Neural progenitor cell (in vitro differentiated cells): ENCODE measurements at regions not wholly inside any gene's neighbourhood (a gene's known extent, or its start where the extent isn't known, plus 50 kb on each side); places are given as distances from the start of the nearest gene placed in this dataset.
A peak's percentile ranks its signal among the peaks of the same experiment; 100 is the strongest.

Experiments
- DNase-seq: peaks from one replicate; pipeline ENCODE4 v3.0.0-alpha.2; 2016; ENCODE audit warnings: low spot score
- H2AFZ ChIP-seq: fragments of 200-600 bp; sonication (generic); replicated peaks from 2 replicates; pipeline ENCODE4 v1.6.1; 2016; ENCODE audit warnings: antibody characterized with exemption
- H3F3A ChIP-seq: fragments of 200-600 bp; sonication (generic); 2 replicates; pipeline ENCODE4 v1.6.1; 2016; ENCODE audit warnings: antibody characterized with exemption, low read depth
- H3K27ac ChIP-seq: fragments of 200-600 bp; sonication (generic); 2 replicates; pipeline ENCODE4 v1.5.1; 2016; ENCODE audit warnings: mild to moderate bottlenecking
- H3K27me3 ChIP-seq: fragments of 200-600 bp; sonication (generic); 2 replicates; pipeline ENCODE4 v1.6.1; 2016; ENCODE audit warnings: mild to moderate bottlenecking, moderate library complexity
- H3K36me3 ChIP-seq: fragments of 200-600 bp; sonication (generic); 2 replicates; pipeline ENCODE4 v1.5.1; 2016
- H3K4me1 ChIP-seq: fragments of 200-600 bp; sonication (generic); 2 replicates; pipeline ENCODE4 v1.6.1; 2016; ENCODE audit warnings: mixed run types
- H3K4me2 ChIP-seq: fragments of 200-600 bp; sonication (generic); 2 replicates; pipeline ENCODE4 v1.6.1; 2016
- H3K4me3 ChIP-seq: fragments of 200-600 bp; sonication (generic); 2 replicates; pipeline ENCODE4 v1.5.1; 2016
- H3K79me2 ChIP-seq: fragments of 200-600 bp; sonication (generic); 2 replicates; pipeline ENCODE4 v1.6.1; 2016; ENCODE audit warnings: low read depth
- H3K9ac ChIP-seq: fragments of 200-600 bp; sonication (generic); 2 replicates; pipeline ENCODE4 v1.6.1; 2016
- H3K9me3 ChIP-seq: fragments of 200-600 bp; sonication (generic); 2 replicates; pipeline ENCODE4 v1.5.1; 2016; ENCODE audit warnings: low read depth
- H4K20me1 ChIP-seq: fragments of 200-600 bp; sonication (generic); 2 replicates; pipeline ENCODE4 v1.6.1; 2016; ENCODE audit warnings: low read depth
- H3K27ac Mint-ChIP-seq: 3 replicates; pipeline ENCODE4 v1.8.0; 2021; ENCODE audit warnings: mixed read lengths
- H3K27me3 Mint-ChIP-seq: 2 replicates; pipeline ENCODE4 v1.8.0; 2022; ENCODE audit warnings: low read depth, mild to moderate bottlenecking, inconsistent platforms, moderate library complexity, mixed read lengths; ENCODE audit not compliant: insufficient read depth
- H3K36me3 Mint-ChIP-seq: 3 replicates; pipeline ENCODE4 v1.8.0; 2021; ENCODE audit warnings: mixed read lengths
- H3K4me1 Mint-ChIP-seq: 3 replicates; pipeline ENCODE4 v1.8.0; 2021; ENCODE audit warnings: mixed read lengths
- H3K4me3 Mint-ChIP-seq: 3 replicates; pipeline ENCODE4 v1.8.0; 2021; ENCODE audit warnings: mild to moderate bottlenecking, moderate library complexity, mixed read lengths
- H3K9me3 Mint-ChIP-seq: 3 replicates; pipeline ENCODE4 v1.8.0; 2020; ENCODE audit warnings: mixed read lengths
- CTCF ChIP-seq: fragments of 200-600 bp; sonication (generic); IDR thresholded peaks from 2 replicates; pipeline ENCODE4 v1.5.1; 2017; ENCODE audit warnings: antibody characterized with exemption, mild to moderate bottlenecking
- EZH2 ChIP-seq: fragments of 200-600 bp; sonication (generic); IDR thresholded peaks from 2 replicates; pipeline ENCODE4 v1.6.1; 2017; ENCODE audit warnings: antibody characterized with exemption, mild to moderate bottlenecking, moderate library complexity
- EZH2phosphoT487 ChIP-seq: fragments of 200-600 bp; sonication (generic); IDR thresholded peaks from 2 replicates; pipeline ENCODE4 v1.6.1; 2017; ENCODE audit warnings: antibody characterized with exemption

DNA sequence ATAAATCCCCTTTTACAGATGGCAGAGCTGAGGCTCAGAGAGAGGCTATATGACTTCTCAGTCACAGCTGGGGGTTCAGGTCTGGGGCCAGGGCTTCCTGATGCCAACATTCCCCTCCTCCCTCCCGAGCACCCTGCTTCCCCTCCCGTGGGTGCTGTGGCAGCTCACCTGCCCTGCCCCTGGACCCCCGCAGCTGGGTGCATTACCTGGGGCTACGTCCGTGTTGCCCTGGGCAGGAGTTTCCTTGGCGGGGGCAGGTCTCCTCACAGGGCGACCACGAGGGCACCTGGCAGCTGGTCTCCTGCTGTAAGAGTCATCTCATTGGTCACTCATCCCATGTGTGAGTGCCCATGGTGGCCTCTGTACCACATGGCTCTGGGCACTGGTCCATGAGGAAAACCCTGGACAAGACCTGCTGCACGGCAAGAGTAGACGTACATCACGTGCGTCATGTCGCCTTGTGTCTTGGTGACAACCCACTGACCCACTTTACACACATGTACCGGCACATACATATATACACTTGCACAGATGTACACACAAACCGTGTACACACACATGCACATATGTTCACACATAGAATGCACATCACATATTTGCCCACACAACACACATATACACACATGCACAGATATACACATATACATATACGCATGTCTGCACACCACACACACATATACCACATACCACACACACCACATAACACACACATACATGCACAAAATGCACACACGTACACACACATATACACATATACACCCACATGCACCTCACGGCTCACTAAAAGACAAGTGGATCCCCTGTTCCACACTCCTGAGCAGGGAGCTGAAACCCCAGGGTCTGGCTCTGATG is 134.0 kb downstream of the FOXL1 start:
- no peak overlapping the region for H2AFZ ChIP-seq
- no peak overlapping the region for H3K27ac ChIP-seq
- H3K27me3 Mint-ChIP-seq, result peaks cover 13% of the 10 kb centered on the region
- no peak overlapping the region for H3K27ac Mint-ChIP-seq
- no peak overlapping the region for H3K4me3 ChIP-seq
- H3K4me1 Mint-ChIP-seq, result peaks cover 20% of the 10 kb centered on the region
- H3K79me2 ChIP-seq, result no peaks in the 10 kb centered on the region
- no peaks in the 10 kb centered on the region for H4K20me1 ChIP-seq
- peaks cover 4% of the 10 kb centered on the region for H3F3A ChIP-seq
- H3K9ac ChIP-seq, result no peak overlapping the region
- TF ChIP-seq EZH2, result no peak
- TF ChIP-seq CTCF, result no peak
- TF ChIP-seq EZH2phosphoT487, result no peak
- H3K36me3 Mint-ChIP-seq, result no peaks in the 10 kb centered on the region
- no peak overlapping the region for H3K4me2 ChIP-seq
- H3K9me3 Mint-ChIP-seq, result peaks cover 8% of the 10 kb centered on the region
- H3K27me3 ChIP-seq, result no peaks in the 10 kb centered on the region
- H3K36me3 ChIP-seq, result no peaks in the 10 kb centered on the region
- peaks cover 10% of the 10 kb centered on the region for H3K4me1 ChIP-seq
- no peak for DNase-seq
- no peak overlapping the region for H3K4me3 Mint-ChIP-seq
- no peaks in the 10 kb centered on the region for H3K9me3 ChIP-seq

DNA sequence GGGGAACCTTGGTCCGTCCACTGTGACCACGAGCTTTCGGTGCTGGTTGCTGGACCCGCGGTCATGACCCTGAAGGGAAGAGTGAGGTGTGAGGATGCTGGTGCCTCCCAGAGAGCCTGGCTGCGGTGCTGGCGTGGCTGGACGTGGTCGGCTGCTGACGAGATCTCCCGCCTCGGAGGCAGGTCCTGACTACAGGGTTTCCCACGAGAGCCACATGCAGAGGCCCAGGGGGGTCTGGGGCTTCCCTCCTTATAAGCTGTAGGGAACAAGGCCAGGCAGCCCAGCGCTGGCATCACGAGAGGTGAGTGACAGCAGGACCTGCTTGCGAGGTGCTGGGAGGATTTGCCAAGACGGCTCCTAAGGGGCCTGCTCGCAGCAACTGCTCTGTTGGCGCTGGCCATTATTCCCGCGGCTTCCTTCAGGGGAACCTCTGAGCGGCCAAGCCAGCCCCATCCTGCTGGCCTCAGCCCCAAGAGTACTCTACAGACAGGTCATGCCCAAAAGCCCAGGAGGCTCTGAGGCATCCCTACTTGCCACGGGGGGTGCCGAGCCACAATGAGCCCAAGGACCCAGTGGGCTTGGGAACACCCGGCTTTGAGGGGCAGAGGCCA is 134.8 kb downstream of the FOXL1 start:
- no peak overlapping the region for H3K4me2 ChIP-seq
- H3K4me1 ChIP-seq, result peaks cover 16% of the 10 kb centered on the region
- no peak for TF ChIP-seq EZH2
- no peak for TF ChIP-seq EZH2phosphoT487
- TF ChIP-seq CTCF, result no peak
- Mint-ChIP-seq H3K27ac (no peak overlapping the region), H3K9me3 (peaks cover 5% of the 10 kb centered on the region), H3K27me3 (peaks cover 16% of the 10 kb centered on the region), H3K4me3 (no peak overlapping the region), H3K36me3 (no peaks in the 10 kb centered on the region), H3K4me1 (peaks cover 24% of the 10 kb centered on the region)
- H3K27ac ChIP-seq, result no peak overlapping the region
- H3F3A ChIP-seq, result peaks cover 4% of the 10 kb centered on the region
- H4K20me1 ChIP-seq, result no peaks in the 10 kb centered on the region
- H3K79me2 ChIP-seq, result no peaks in the 10 kb centered on the region
- no peaks in the 10 kb centered on the region for H3K9me3 ChIP-seq
- no peak overlapping the region for H2AFZ ChIP-seq
- H3K27me3 ChIP-seq, result no peaks in the 10 kb centered on the region
- H3K36me3 ChIP-seq, result no peaks in the 10 kb centered on the region
- H3K9ac ChIP-seq, result no peak overlapping the region
- DNase-seq, result no peak
- no peak overlapping the region for H3K4me3 ChIP-seq

DNA sequence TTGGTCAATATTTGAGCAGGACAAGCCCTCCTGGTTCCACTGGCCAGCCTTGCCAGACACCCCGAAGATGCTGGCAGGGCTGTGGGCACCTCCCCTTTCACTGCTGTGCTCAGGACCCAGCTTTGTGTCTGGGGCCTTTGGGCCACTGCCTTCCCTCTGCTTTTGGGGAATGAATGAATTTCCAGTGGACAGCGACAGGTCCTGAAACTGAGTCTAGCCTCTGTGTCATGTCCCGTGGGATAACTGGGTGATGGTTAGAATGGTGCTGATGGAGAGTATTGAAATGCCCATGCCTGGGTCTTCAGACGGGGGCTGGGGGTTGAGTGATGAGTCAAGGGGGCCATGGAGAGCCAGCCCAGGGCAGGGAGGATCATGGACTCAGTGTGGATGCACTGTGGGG is 135.8 kb downstream of the FOXL1 start:
- H4K20me1 ChIP-seq, result no peaks in the 10 kb centered on the region
- DNase-seq, result peak; percentile 72
- H3F3A ChIP-seq, result peaks cover 4% of the 10 kb centered on the region
- peaks cover 20% of the 10 kb centered on the region for H3K4me1 ChIP-seq
- H3K4me3 Mint-ChIP-seq, result no peak overlapping the region
- no peaks in the 10 kb centered on the region for H3K36me3 ChIP-seq
- H3K9me3 Mint-ChIP-seq, result peaks cover 2% of the 10 kb centered on the region
- H3K79me2 ChIP-seq, result no peaks in the 10 kb centered on the region
- peaks cover 15% of the 10 kb centered on the region for H3K27me3 Mint-ChIP-seq
- H3K9ac ChIP-seq, result no peak overlapping the region
- H3K27me3 ChIP-seq, result no peaks in the 10 kb centered on the region
- no peaks in the 10 kb centered on the region for H3K9me3 ChIP-seq
- no peak overlapping the region for H3K27ac ChIP-seq
- TF ChIP-seq CTCF (no peak), EZH2 (no peak), EZH2phosphoT487 (no peak)
- no peak overlapping the region for H2AFZ ChIP-seq
- H3K4me2 ChIP-seq, result no peak overlapping the region
- no peaks in the 10 kb centered on the region for H3K36me3 Mint-ChIP-seq
- no peak overlapping the region for H3K4me3 ChIP-seq
- H3K4me1 Mint-ChIP-seq, result peaks cover 25% of the 10 kb centered on the region
- no peak overlapping the region for H3K27ac Mint-ChIP-seq
